ENCODE measurements at regions not wholly inside any gene's neighbourhood (a gene's known extent, or its start where the extent isn't known, plus 50 kb on each side); places are given as distances from the start of the nearest gene placed in this dataset.

DNA sequence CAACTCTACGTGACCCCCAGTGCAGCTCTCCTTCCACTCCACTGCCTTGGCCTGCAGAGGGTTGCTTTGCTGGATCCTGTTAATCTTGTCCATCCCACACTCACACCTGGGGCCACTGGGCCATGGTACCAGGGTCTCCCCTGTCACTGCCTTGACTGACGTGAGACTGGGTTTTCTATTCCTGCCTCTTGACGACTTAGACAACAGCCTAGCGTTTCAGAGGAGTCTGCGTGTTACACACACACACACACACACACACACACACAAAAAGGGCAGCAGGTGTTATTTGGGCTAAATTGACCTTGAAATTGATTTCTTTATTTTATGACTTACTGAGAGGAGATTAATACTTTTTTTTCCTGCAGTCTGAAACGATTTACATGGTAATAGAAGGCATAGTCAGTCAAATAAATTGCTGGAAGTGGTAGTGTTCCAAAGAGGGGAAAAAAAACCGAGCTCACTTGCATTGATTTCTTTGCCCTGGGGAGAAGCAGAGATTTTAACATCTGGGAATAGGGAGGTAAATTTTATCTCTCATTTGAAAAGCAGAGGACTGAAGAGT, 492.3 kb upstream of the EEF2KMT start:
- H3K4me1 ChIP-seq (ENCODE audit: control insufficient read depth, insufficient read depth, low read length) = peaks cover 3% of the 10 kb centered on the region
- H3K27me3 ChIP-seq (ENCODE audit: control insufficient read depth, insufficient read depth, low read length, poor library complexity, severe bottlenecking) = no peaks in the 10 kb centered on the region
- H3K4me3 ChIP-seq (ENCODE audit: insufficient read depth, low read depth, low read length) = no peak overlapping the region
- H3K9me3 ChIP-seq (ENCODE audit: control insufficient read depth, low read length) = no peaks in the 10 kb centered on the region
- WGBS, 2 experiments = 72 to 78% methylated on average over 6 to 7 of the region's 7 CpGs
- no peak overlapping the region for H3K27ac ChIP-seq (ENCODE audit: insufficient read depth, low read depth, low read length, poor library complexity, severe bottlenecking)
- no peaks in the 10 kb centered on the region for H3K36me3 ChIP-seq (ENCODE audit: control insufficient read depth, insufficient read depth, low read length)

- Histone ChIP-seq H3K4me3 (ENCODE audit: insufficient read depth, low read depth, low read length) (no peak overlapping the region), H3K27me3 (ENCODE audit: control insufficient read depth, insufficient read depth, low read length, poor library complexity, severe bottlenecking) (no peaks in the 10 kb centered on the region), H3K4me1 (ENCODE audit: control insufficient read depth, insufficient read depth, low read length) (no peaks in the 10 kb centered on the region), H3K36me3 (ENCODE audit: control insufficient read depth, insufficient read depth, low read length) (no peaks in the 10 kb centered on the region), H3K27ac (ENCODE audit: insufficient read depth, low read depth, low read length, poor library complexity, severe bottlenecking) (no peak overlapping the region), H3K9me3 (ENCODE audit: control insufficient read depth, low read length) (no peaks in the 10 kb centered on the region)
- 92 to 93% methylated on average over 4 of the region's 4 CpGs for WGBS, 2 experiments
Measured at GRCh38 chr16:5584109-5584508, 486.5 kb upstream of the EEF2KMT start.

GRCh38 chr16:5582529-5582928, 484.9 kb upstream of the EEF2KMT start:
- WGBS, 2 experiments = 84 to 90% methylated on average over 7 of the region's 7 CpGs
- Histone ChIP-seq H3K27ac (ENCODE audit: insufficient read depth, low read depth, low read length, poor library complexity, severe bottlenecking) (no peak overlapping the region), H3K9me3 (ENCODE audit: control insufficient read depth, low read length) (no peaks in the 10 kb centered on the region), H3K27me3 (ENCODE audit: control insufficient read depth, insufficient read depth, low read length, poor library complexity, severe bottlenecking) (no peaks in the 10 kb centered on the region), H3K4me1 (ENCODE audit: control insufficient read depth, insufficient read depth, low read length) (no peaks in the 10 kb centered on the region), H3K36me3 (ENCODE audit: control insufficient read depth, insufficient read depth, low read length) (no peaks in the 10 kb centered on the region), H3K4me3 (ENCODE audit: insufficient read depth, low read depth, low read length) (no peak overlapping the region)

DNA sequence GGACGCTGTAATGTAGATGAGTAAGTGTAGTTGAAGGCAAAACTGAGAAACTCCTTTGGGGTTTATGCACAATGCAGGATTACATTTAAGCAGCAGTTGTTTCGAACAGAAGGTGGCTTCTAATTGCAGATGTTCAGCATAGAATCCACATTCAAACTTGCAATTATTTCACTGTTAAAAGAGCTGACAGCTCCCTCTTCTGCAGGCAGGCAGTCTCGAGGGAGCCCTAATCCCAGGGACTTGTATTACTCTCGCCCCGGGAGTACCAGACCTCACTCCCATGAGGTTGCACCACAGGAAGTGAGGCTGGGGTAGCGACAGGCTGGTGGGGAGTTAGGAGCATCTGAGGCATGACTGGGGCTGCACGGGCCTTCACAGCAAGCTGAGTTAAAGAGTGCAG, 484.3 kb upstream of the EEF2KMT start:
- no peak overlapping the region for H3K4me3 ChIP-seq (ENCODE audit: insufficient read depth, low read depth, low read length)
- no peaks in the 10 kb centered on the region for H3K4me1 ChIP-seq (ENCODE audit: control insufficient read depth, insufficient read depth, low read length)
- no peaks in the 10 kb centered on the region for H3K9me3 ChIP-seq (ENCODE audit: control insufficient read depth, low read length)
- H3K36me3 ChIP-seq (ENCODE audit: control insufficient read depth, insufficient read depth, low read length) = no peaks in the 10 kb centered on the region
- 78% methylated on average over 7 of the region's 7 CpGs for WGBS, 2 experiments
- H3K27ac ChIP-seq (ENCODE audit: insufficient read depth, low read depth, low read length, poor library complexity, severe bottlenecking) = no peak overlapping the region
- no peaks in the 10 kb centered on the region for H3K27me3 ChIP-seq (ENCODE audit: control insufficient read depth, insufficient read depth, low read length, poor library complexity, severe bottlenecking)

GRCh38 chr16:5581428-5581827, 483.8 kb upstream of the EEF2KMT start:
- Histone ChIP-seq H3K4me3 (ENCODE audit: insufficient read depth, low read depth, low read length) (no peak overlapping the region), H3K9me3 (ENCODE audit: control insufficient read depth, low read length) (no peaks in the 10 kb centered on the region), H3K27ac (ENCODE audit: insufficient read depth, low read depth, low read length, poor library complexity, severe bottlenecking) (no peak overlapping the region), H3K27me3 (ENCODE audit: control insufficient read depth, insufficient read depth, low read length, poor library complexity, severe bottlenecking) (no peaks in the 10 kb centered on the region), H3K4me1 (ENCODE audit: control insufficient read depth, insufficient read depth, low read length) (no peaks in the 10 kb centered on the region), H3K36me3 (ENCODE audit: control insufficient read depth, insufficient read depth, low read length) (no peaks in the 10 kb centered on the region)
- WGBS, 2 experiments = 78 to 89% methylated on average over 1 to 2 of the region's 2 CpGs

DNA sequence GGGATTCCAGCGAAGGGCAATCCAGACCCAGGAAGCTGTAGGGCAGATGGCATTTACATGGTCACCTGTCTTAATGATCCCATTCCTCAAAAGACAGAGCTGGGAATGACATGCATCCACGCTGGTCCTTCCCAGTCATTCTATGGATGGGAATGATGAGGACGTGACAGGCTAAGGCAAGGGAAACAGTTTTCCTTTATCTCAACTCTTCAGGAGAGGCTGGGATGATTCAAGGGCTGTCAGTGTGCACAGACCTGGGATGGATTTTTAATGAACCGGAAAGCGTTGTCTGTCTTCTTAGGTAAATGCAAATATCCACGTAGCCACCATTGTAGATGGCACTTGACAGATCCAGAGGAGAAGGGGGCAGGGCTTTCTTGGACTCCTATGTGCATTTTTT, 483.2 kb upstream of the EEF2KMT start:
- no peak overlapping the region for H3K4me3 ChIP-seq (ENCODE audit: insufficient read depth, low read depth, low read length)
- WGBS, 2 experiments = 93 to 97% methylated on average over 6 of the region's 6 CpGs
- no peak overlapping the region for H3K27ac ChIP-seq (ENCODE audit: insufficient read depth, low read depth, low read length, poor library complexity, severe bottlenecking)
- H3K36me3 ChIP-seq (ENCODE audit: control insufficient read depth, insufficient read depth, low read length) = no peaks in the 10 kb centered on the region
- no peaks in the 10 kb centered on the region for H3K27me3 ChIP-seq (ENCODE audit: control insufficient read depth, insufficient read depth, low read length, poor library complexity, severe bottlenecking)
- H3K9me3 ChIP-seq (ENCODE audit: control insufficient read depth, low read length) = no peaks in the 10 kb centered on the region
- no peaks in the 10 kb centered on the region for H3K4me1 ChIP-seq (ENCODE audit: control insufficient read depth, insufficient read depth, low read length)

GRCh38 chr16:5580296-5580695, 482.7 kb upstream of the EEF2KMT start:
- Histone ChIP-seq H3K27me3 (ENCODE audit: control insufficient read depth, insufficient read depth, low read length, poor library complexity, severe bottlenecking) (no peaks in the 10 kb centered on the region), H3K4me1 (ENCODE audit: control insufficient read depth, insufficient read depth, low read length) (no peaks in the 10 kb centered on the region), H3K36me3 (ENCODE audit: control insufficient read depth, insufficient read depth, low read length) (no peaks in the 10 kb centered on the region), H3K9me3 (ENCODE audit: control insufficient read depth, low read length) (no peaks in the 10 kb centered on the region), H3K4me3 (ENCODE audit: insufficient read depth, low read depth, low read length) (no peak overlapping the region), H3K27ac (ENCODE audit: insufficient read depth, low read depth, low read length, poor library complexity, severe bottlenecking) (no peak overlapping the region)
- 89 to 93% methylated on average over 8 of the region's 8 CpGs for WGBS, 2 experiments

- no peaks in the 10 kb centered on the region for H3K4me1 ChIP-seq (ENCODE audit: control insufficient read depth, insufficient read depth, low read length)
- no peaks in the 10 kb centered on the region for H3K9me3 ChIP-seq (ENCODE audit: control insufficient read depth, low read length)
- no peak overlapping the region for H3K27ac ChIP-seq (ENCODE audit: insufficient read depth, low read depth, low read length, poor library complexity, severe bottlenecking)
- H3K4me3 ChIP-seq (ENCODE audit: insufficient read depth, low read depth, low read length) = no peak overlapping the region
- H3K27me3 ChIP-seq (ENCODE audit: control insufficient read depth, insufficient read depth, low read length, poor library complexity, severe bottlenecking) = no peaks in the 10 kb centered on the region
- H3K36me3 ChIP-seq (ENCODE audit: control insufficient read depth, insufficient read depth, low read length) = no peaks in the 10 kb centered on the region
- 91 to 93% methylated on average over 7 of the region's 7 CpGs for WGBS, 2 experiments
Measured at GRCh38 chr16:5578980-5579379, 481.4 kb upstream of the EEF2KMT start.

- no peaks in the 10 kb centered on the region for H3K27me3 ChIP-seq (ENCODE audit: control insufficient read depth, insufficient read depth, low read length, poor library complexity, severe bottlenecking)
- H3K9me3 ChIP-seq (ENCODE audit: control insufficient read depth, low read length) = no peaks in the 10 kb centered on the region
- 92 to 96% methylated on average over 5 of the region's 5 CpGs for WGBS, 2 experiments
- H3K4me3 ChIP-seq (ENCODE audit: insufficient read depth, low read depth, low read length) = no peak overlapping the region
- H3K36me3 ChIP-seq (ENCODE audit: control insufficient read depth, insufficient read depth, low read length) = no peaks in the 10 kb centered on the region
- H3K27ac ChIP-seq (ENCODE audit: insufficient read depth, low read depth, low read length, poor library complexity, severe bottlenecking) = no peak overlapping the region
- H3K4me1 ChIP-seq (ENCODE audit: control insufficient read depth, insufficient read depth, low read length) = no peaks in the 10 kb centered on the region
Measured at GRCh38 chr16:5577463-5577862, 479.9 kb upstream of the EEF2KMT start.

- H3K9me3 ChIP-seq (ENCODE audit: control insufficient read depth, low read length) = no peaks in the 10 kb centered on the region
- H3K27ac ChIP-seq (ENCODE audit: insufficient read depth, low read depth, low read length, poor library complexity, severe bottlenecking) = no peak overlapping the region
- H3K4me1 ChIP-seq (ENCODE audit: control insufficient read depth, insufficient read depth, low read length) = no peaks in the 10 kb centered on the region
- WGBS, 2 experiments = 92 to 93% methylated on average over 3 of the region's 3 CpGs
- no peaks in the 10 kb centered on the region for H3K27me3 ChIP-seq (ENCODE audit: control insufficient read depth, insufficient read depth, low read length, poor library complexity, severe bottlenecking)
- H3K4me3 ChIP-seq (ENCODE audit: insufficient read depth, low read depth, low read length) = no peak overlapping the region
- H3K36me3 ChIP-seq (ENCODE audit: control insufficient read depth, insufficient read depth, low read length) = no peaks in the 10 kb centered on the region
Measured at GRCh38 chr16:5575646-5576245, 478.2 kb upstream of the EEF2KMT start.

DNA sequence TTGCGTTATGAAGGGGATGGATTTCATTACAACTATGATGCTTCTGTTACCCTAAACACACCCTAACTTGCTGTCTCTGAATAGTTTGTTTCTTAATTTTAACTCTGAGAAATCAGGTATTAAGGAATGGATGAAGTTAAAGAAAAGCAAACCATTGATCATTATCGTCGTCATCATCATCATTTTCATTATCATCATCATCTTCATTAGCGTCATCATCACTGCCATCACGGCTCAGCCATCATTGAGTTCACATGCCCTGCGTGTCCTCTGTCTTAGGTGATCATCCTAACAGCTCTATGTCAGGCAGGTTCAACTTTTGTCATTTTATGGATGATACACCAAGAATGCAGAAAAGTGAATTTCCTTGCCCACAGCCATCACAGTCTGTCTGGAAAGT, 477.5 kb upstream of the EEF2KMT start:
- Histone ChIP-seq H3K27ac (ENCODE audit: insufficient read depth, low read depth, low read length, poor library complexity, severe bottlenecking) (no peak overlapping the region), H3K9me3 (ENCODE audit: control insufficient read depth, low read length) (no peaks in the 10 kb centered on the region), H3K4me1 (ENCODE audit: control insufficient read depth, insufficient read depth, low read length) (no peaks in the 10 kb centered on the region), H3K27me3 (ENCODE audit: control insufficient read depth, insufficient read depth, low read length, poor library complexity, severe bottlenecking) (no peaks in the 10 kb centered on the region), H3K36me3 (ENCODE audit: control insufficient read depth, insufficient read depth, low read length) (no peaks in the 10 kb centered on the region), H3K4me3 (ENCODE audit: insufficient read depth, low read depth, low read length) (no peak overlapping the region)
- WGBS, 2 experiments = 97% methylated on average over 5 to 6 of the region's 6 CpGs
